Hepatocyte (in vitro differentiated cells): ENCODE measurements at regions not wholly inside any gene's neighbourhood (a gene's known extent, or its start where the extent isn't known, plus 50 kb on each side); places are given as distances from the start of the nearest gene placed in this dataset.

Source experiments
- DNase-seq: peaks from one replicate; pipeline ENCODE4 v3.0.0-alpha.2; 2016; ENCODE audit warnings: low spot score
- H2AFZ ChIP-seq: fragments of 200-600 bp; sonication (generic); 2 replicates; pipeline ENCODE4 v1.6.0; 2016; ENCODE audit warnings: antibody characterized with exemption, mild to moderate bottlenecking
- H3K27ac ChIP-seq: fragments of 200-600 bp; sonication (generic); 2 replicates; pipeline ENCODE4 v1.5.1; 2016; ENCODE audit warnings: mild to moderate bottlenecking
- H3K27me3 ChIP-seq: fragments of 200-600 bp; sonication (generic); 2 replicates; pipeline ENCODE4 v1.6.1; 2016
- H3K36me3 ChIP-seq: fragments of 200-600 bp; sonication (generic); replicated peaks from 2 replicates; pipeline ENCODE4 v1.5.1; 2016; ENCODE audit warnings: low read depth; ENCODE audit not compliant: insufficient read depth
- H3K4me1 ChIP-seq: fragments of 200-600 bp; sonication (generic); 2 replicates; pipeline ENCODE4 v1.5.1; 2016; ENCODE audit warnings: mild to moderate bottlenecking, moderate library complexity; ENCODE audit not compliant: insufficient read depth
- H3K4me2 ChIP-seq: fragments of 200-600 bp; sonication (generic); 2 replicates; pipeline ENCODE4 v1.6.0; 2016
- H3K4me3 ChIP-seq: fragments of 200-600 bp; sonication (generic); 2 replicates; pipeline ENCODE4 v1.5.1; 2016; ENCODE audit warnings: mild to moderate bottlenecking
- H3K79me2 ChIP-seq: fragments of 200-600 bp; sonication (generic); 2 replicates; pipeline ENCODE4 v1.6.0; 2017; ENCODE audit warnings: mild to moderate bottlenecking
- H3K9me2 ChIP-seq: fragments of 200-600 bp; sonication (generic); replicated peaks from 2 replicates; pipeline ENCODE4 v1.6.0; 2017; ENCODE audit warnings: mild to moderate bottlenecking; ENCODE audit not compliant: insufficient read depth
- H3K9me3 ChIP-seq: fragments of 200-600 bp; sonication (generic); 2 replicates; pipeline ENCODE4 v1.5.1; 2016; ENCODE audit warnings: low read depth, mild to moderate bottlenecking
- H4K20me1 ChIP-seq: fragments of 200-600 bp; sonication (generic); 2 replicates; pipeline ENCODE4 v1.6.0; 2016; ENCODE audit warnings: mild to moderate bottlenecking; ENCODE audit not compliant: insufficient read depth, poor library complexity, severe bottlenecking
- EZH2 ChIP-seq: fragments of 200-600 bp; sonication (generic); IDR thresholded peaks from 2 replicates; pipeline ENCODE4 v1.6.1; 2016; ENCODE audit warnings: antibody characterized with exemption, mild to moderate bottlenecking, borderline replicate concordance
- EZH2phosphoT487 ChIP-seq: fragments of 200-600 bp; sonication (generic); IDR thresholded peaks from one replicate; pipeline ENCODE4 v1.6.1; 2018; ENCODE audit warnings: antibody characterized with exemption, mild to moderate bottlenecking, low read depth, moderate library complexity; ENCODE audit not compliant: unreplicated experiment, severe bottlenecking
- WGBS: methylation state at CpG from one replicate; pipeline ENCODE4 v1.1.6; 2016; ENCODE audit warnings: low lambda C conversion rate; ENCODE audit errors: missing lambda C conversion rate; 5-methylcytosine and 5-hydroxymethylcytosine counted together
- TF ChIP-seq, protein P1 (sequence below): fragments of 200-600 bp; sonication (generic); IDR thresholded peaks from 2 replicates; pipeline ENCODE4 v1.5.1; 2016; ENCODE audit warnings: antibody characterized with exemption, mild to moderate bottlenecking; ENCODE audit not compliant: poor library complexity

GRCh38 chr12:66910366-66910974, 231.6 kb upstream of the GRIP1 start:
- H3K36me3 ChIP-seq: no peaks in the 10 kb centered on the region
- H3K9me2 ChIP-seq: no peaks in the 10 kb centered on the region
- H3K9me3 ChIP-seq: no peaks in the 10 kb centered on the region
- no peaks in the 10 kb centered on the region for H3K27me3 ChIP-seq
- no peak overlapping the region for H3K27ac ChIP-seq
- no peaks in the 10 kb centered on the region for H4K20me1 ChIP-seq
- DNase-seq: no peak
- no peak overlapping the region for H3K4me3 ChIP-seq
- WGBS: 88% methylated on average over 7 of the region's 7 CpGs
- H3K4me2 ChIP-seq: no peak overlapping the region
- TF ChIP-seq EZH2 (no peak), EZH2phosphoT487 (no peak)
- TF ChIP-seq, protein P1, sequence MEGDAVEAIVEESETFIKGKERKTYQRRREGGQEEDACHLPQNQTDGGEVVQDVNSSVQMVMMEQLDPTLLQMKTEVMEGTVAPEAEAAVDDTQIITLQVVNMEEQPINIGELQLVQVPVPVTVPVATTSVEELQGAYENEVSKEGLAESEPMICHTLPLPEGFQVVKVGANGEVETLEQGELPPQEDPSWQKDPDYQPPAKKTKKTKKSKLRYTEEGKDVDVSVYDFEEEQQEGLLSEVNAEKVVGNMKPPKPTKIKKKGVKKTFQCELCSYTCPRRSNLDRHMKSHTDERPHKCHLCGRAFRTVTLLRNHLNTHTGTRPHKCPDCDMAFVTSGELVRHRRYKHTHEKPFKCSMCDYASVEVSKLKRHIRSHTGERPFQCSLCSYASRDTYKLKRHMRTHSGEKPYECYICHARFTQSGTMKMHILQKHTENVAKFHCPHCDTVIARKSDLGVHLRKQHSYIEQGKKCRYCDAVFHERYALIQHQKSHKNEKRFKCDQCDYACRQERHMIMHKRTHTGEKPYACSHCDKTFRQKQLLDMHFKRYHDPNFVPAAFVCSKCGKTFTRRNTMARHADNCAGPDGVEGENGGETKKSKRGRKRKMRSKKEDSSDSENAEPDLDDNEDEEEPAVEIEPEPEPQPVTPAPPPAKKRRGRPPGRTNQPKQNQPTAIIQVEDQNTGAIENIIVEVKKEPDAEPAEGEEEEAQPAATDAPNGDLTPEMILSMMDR: no peak
- no peaks in the 10 kb centered on the region for H3K4me1 ChIP-seq
- H3K79me2 ChIP-seq: no peaks in the 10 kb centered on the region
- no peak overlapping the region for H2AFZ ChIP-seq

DNA sequence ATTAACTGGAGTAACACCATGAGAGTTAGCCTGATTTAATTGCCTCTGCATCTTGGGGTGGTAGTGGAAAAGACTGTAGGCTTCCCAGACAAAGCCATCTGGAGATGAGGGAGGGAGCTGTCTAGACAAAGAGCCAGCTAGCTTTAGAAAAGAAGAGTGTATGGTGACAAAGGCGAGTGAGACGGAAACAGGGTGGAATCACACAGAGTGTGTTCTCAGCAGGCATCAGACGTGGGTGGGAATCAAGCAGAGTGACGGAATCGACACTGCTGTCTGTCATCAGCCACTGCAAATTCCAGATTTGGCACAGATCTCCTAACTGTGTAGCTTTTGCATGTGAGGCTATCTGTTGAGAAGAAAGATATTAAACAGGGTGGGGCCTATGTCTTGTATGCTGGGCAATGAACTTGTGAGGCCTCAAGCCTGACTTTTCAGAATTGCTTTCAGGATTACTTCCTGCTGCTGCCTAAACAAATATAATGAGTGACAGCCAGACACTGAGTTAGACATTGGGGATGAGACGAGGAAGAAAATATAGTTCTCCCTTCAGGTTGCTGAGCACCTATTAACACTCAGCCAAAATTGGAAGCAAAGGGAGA, 236.5 kb upstream of the GRIP1 start:
- no peak for DNase-seq
- no peak overlapping the region for H3K4me3 ChIP-seq
- no peaks in the 10 kb centered on the region for H3K79me2 ChIP-seq
- no peaks in the 10 kb centered on the region for H3K9me3 ChIP-seq
- no peak overlapping the region for H2AFZ ChIP-seq
- H3K4me1 ChIP-seq: no peaks in the 10 kb centered on the region
- no peaks in the 10 kb centered on the region for H3K9me2 ChIP-seq
- no peak overlapping the region for H3K4me2 ChIP-seq
- no peak overlapping the region for H3K27ac ChIP-seq
- TF ChIP-seq EZH2phosphoT487 (no peak), EZH2 (no peak)
- TF ChIP-seq, protein P1: no peak
- no peaks in the 10 kb centered on the region for H3K36me3 ChIP-seq
- 80% methylated on average over 6 of the region's 6 CpGs for WGBS
- H3K27me3 ChIP-seq: no peaks in the 10 kb centered on the region
- H4K20me1 ChIP-seq: no peaks in the 10 kb centered on the region

DNA sequence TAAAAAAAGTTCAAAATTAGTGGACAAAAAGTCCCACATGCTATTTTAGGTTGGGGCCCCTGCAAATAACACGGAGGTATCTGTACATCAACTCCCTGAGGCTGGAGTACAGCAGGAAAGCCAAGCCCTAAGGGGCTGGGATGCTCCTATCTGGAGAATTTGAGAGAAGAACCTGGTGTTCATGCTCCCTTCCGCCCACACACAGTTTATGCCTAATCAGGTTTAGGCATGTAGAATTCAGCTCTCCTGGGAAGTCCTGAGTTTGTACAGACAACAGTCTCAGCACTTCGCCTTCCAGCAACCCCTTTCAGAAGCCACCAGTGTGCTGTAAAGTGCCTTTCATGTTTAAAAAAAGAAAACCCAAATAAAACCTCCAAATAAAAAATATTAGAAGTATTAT, 237.3 kb upstream of the GRIP1 start:
- H3K27me3 ChIP-seq: no peaks in the 10 kb centered on the region
- H3K36me3 ChIP-seq: no peaks in the 10 kb centered on the region
- H2AFZ ChIP-seq: no peak overlapping the region
- no peak overlapping the region for H3K4me3 ChIP-seq
- H4K20me1 ChIP-seq: no peaks in the 10 kb centered on the region
- H3K79me2 ChIP-seq: no peaks in the 10 kb centered on the region
- DNase-seq: no peak
- TF ChIP-seq, protein P1: no peak
- TF ChIP-seq EZH2 (no peak), EZH2phosphoT487 (no peak)
- WGBS: 84% methylated on average over 3 of the region's 3 CpGs
- no peaks in the 10 kb centered on the region for H3K4me1 ChIP-seq
- no peak overlapping the region for H3K27ac ChIP-seq
- no peaks in the 10 kb centered on the region for H3K9me3 ChIP-seq
- no peaks in the 10 kb centered on the region for H3K9me2 ChIP-seq
- H3K4me2 ChIP-seq: no peak overlapping the region
